ENCODE measurements at regions not wholly inside any gene's neighbourhood (a gene's known extent, or its start where the extent isn't known, plus 50 kb on each side); places are given as distances from the start of the nearest gene placed in this dataset.

- no peak for TF ChIP-seq EP300 (IDR thresholded peaks at IDR 0.05; ENCODE audit: borderline replicate concordance)
- no peak for TF ChIP-seq NFIC (IDR thresholded peaks at IDR 0.05)
- no peak for TF ChIP-seq FOXM1 (IDR thresholded peaks at IDR 0.05; ENCODE audit: borderline replicate concordance, low read depth)
- no peak for TF ChIP-seq TAF1 (IDR thresholded peaks at IDR 0.05; ENCODE audit: low read depth)
- no peak for TF ChIP-seq EGR1 (IDR thresholded peaks at IDR 0.05)
- TF ChIP-seq, protein P1, sequence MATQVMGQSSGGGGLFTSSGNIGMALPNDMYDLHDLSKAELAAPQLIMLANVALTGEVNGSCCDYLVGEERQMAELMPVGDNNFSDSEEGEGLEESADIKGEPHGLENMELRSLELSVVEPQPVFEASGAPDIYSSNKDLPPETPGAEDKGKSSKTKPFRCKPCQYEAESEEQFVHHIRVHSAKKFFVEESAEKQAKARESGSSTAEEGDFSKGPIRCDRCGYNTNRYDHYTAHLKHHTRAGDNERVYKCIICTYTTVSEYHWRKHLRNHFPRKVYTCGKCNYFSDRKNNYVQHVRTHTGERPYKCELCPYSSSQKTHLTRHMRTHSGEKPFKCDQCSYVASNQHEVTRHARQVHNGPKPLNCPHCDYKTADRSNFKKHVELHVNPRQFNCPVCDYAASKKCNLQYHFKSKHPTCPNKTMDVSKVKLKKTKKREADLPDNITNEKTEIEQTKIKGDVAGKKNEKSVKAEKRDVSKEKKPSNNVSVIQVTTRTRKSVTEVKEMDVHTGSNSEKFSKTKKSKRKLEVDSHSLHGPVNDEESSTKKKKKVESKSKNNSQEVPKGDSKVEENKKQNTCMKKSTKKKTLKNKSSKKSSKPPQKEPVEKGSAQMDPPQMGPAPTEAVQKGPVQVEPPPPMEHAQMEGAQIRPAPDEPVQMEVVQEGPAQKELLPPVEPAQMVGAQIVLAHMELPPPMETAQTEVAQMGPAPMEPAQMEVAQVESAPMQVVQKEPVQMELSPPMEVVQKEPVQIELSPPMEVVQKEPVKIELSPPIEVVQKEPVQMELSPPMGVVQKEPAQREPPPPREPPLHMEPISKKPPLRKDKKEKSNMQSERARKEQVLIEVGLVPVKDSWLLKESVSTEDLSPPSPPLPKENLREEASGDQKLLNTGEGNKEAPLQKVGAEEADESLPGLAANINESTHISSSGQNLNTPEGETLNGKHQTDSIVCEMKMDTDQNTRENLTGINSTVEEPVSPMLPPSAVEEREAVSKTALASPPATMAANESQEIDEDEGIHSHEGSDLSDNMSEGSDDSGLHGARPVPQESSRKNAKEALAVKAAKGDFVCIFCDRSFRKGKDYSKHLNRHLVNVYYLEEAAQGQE (IDR thresholded peaks at IDR 0.05; ENCODE audit: low read depth): no peak
- no peak for TF ChIP-seq CREB1 (IDR thresholded peaks at IDR 0.05; ENCODE audit: low read depth)
- no peak for TF ChIP-seq ZBTB7A (IDR thresholded peaks at IDR 0.05; ENCODE audit: low read depth)
- TF ChIP-seq CEBPB (IDR thresholded peaks at IDR 0.05): no peak
- TF ChIP-seq, protein P2, sequence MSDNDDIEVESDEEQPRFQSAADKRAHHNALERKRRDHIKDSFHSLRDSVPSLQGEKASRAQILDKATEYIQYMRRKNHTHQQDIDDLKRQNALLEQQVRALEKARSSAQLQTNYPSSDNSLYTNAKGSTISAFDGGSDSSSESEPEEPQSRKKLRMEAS (IDR thresholded peaks at IDR 0.05): no peak
- TF ChIP-seq USF1 (IDR thresholded peaks at IDR 0.05): no peak
- no peak for TF ChIP-seq TEAD4 (IDR thresholded peaks at IDR 0.05)
- no peak for TF ChIP-seq YY1 (IDR thresholded peaks at IDR 0.05; ENCODE audit: low read depth)
Observed at GRCh38 chr2:7243276-7243675, 326.1 kb downstream of the RNF144A start.

- no peak for TF ChIP-seq ZBTB7A (IDR thresholded peaks at IDR 0.05; ENCODE audit: low read depth)
- TF ChIP-seq EGR1 (IDR thresholded peaks at IDR 0.05): no peak
- no peak for TF ChIP-seq YY1 (IDR thresholded peaks at IDR 0.05; ENCODE audit: low read depth)
- TF ChIP-seq, protein P2 (IDR thresholded peaks at IDR 0.05): no peak
- no peak for TF ChIP-seq CEBPB (IDR thresholded peaks at IDR 0.05)
- TF ChIP-seq TAF1 (IDR thresholded peaks at IDR 0.05; ENCODE audit: low read depth): no peak
- no peak for TF ChIP-seq CREB1 (IDR thresholded peaks at IDR 0.05; ENCODE audit: low read depth)
- no peak for TF ChIP-seq RAD21 (IDR thresholded peaks at IDR 0.05; ENCODE audit: low read depth)
- TF ChIP-seq USF1 (IDR thresholded peaks at IDR 0.05): no peak
- TF ChIP-seq TEAD4 (IDR thresholded peaks at IDR 0.05): no peak
- TF ChIP-seq FOXM1 (IDR thresholded peaks at IDR 0.05; ENCODE audit: borderline replicate concordance, low read depth): no peak
- no peak for TF ChIP-seq TCF12 (IDR thresholded peaks at IDR 0.05; ENCODE audit: low read depth)
- no peak for TF ChIP-seq NFIC (IDR thresholded peaks at IDR 0.05)
- TF ChIP-seq, protein P1 (IDR thresholded peaks at IDR 0.05; ENCODE audit: low read depth): no peak
- no peak for TF ChIP-seq EP300 (IDR thresholded peaks at IDR 0.05; ENCODE audit: borderline replicate concordance)
Observed at GRCh38 chr2:7256377-7256776, 339.2 kb downstream of the RNF144A start.

DNA sequence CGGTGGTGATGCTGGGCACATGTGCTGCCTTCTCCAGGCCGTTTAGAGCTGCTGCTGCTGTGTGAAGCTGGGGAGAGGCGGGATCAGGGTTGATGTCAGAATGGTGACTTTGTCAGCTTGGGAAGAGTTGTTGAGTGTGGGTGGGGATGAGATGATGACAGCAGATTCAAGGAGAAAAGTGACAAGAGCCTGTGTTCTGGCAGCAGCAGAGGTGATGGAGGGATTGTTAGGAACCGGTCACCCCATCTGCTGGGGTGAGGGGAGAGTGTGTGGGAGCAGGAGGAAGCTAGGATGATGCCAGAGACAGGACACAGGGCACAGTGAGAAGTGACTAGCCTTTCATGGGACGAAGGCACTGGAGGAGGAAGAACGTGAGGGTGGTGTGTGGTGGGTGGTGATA is 345.5 kb downstream of the RNF144A start:
- TF ChIP-seq YY1 (IDR thresholded peaks at IDR 0.05; ENCODE audit: low read depth): no peak
- no peak for TF ChIP-seq TCF12 (IDR thresholded peaks at IDR 0.05; ENCODE audit: low read depth)
- TF ChIP-seq NFIC (IDR thresholded peaks at IDR 0.05): no peak
- TF ChIP-seq CREB1 (IDR thresholded peaks at IDR 0.05; ENCODE audit: low read depth): no peak
- TF ChIP-seq, protein P1 (IDR thresholded peaks at IDR 0.05; ENCODE audit: low read depth): no peak
- no peak for TF ChIP-seq USF1 (IDR thresholded peaks at IDR 0.05)
- TF ChIP-seq RAD21 (IDR thresholded peaks at IDR 0.05; ENCODE audit: low read depth): no peak
- TF ChIP-seq EGR1 (IDR thresholded peaks at IDR 0.05): no peak
- TF ChIP-seq EP300 (IDR thresholded peaks at IDR 0.05; ENCODE audit: borderline replicate concordance): no peak
- TF ChIP-seq TEAD4 (IDR thresholded peaks at IDR 0.05): no peak

- TF ChIP-seq FOXM1 (IDR thresholded peaks at IDR 0.05; ENCODE audit: borderline replicate concordance, low read depth) (no peak), CREB1 (IDR thresholded peaks at IDR 0.05; ENCODE audit: low read depth) (no peak)
- TF ChIP-seq, protein P2 (IDR thresholded peaks at IDR 0.05): no peak
Observed at GRCh38 chr2:7264791-7265190, 347.6 kb downstream of the RNF144A start.
